HG03378 (cell line): ENCODE measurements at regions not wholly inside any gene's neighbourhood (a gene's known extent, or its start where the extent isn't known, plus 50 kb on each side); places are given as distances from the start of the nearest gene placed in this dataset.

Source experiments
- ATAC-seq: cut with Tn5 transposase; IDR thresholded peaks from one replicate; pipeline ENCODE4 v1.9.1; 2021; ENCODE audit warnings: mild to moderate bottlenecking, moderate library complexity; ENCODE audit not compliant: unreplicated experiment

DNA sequence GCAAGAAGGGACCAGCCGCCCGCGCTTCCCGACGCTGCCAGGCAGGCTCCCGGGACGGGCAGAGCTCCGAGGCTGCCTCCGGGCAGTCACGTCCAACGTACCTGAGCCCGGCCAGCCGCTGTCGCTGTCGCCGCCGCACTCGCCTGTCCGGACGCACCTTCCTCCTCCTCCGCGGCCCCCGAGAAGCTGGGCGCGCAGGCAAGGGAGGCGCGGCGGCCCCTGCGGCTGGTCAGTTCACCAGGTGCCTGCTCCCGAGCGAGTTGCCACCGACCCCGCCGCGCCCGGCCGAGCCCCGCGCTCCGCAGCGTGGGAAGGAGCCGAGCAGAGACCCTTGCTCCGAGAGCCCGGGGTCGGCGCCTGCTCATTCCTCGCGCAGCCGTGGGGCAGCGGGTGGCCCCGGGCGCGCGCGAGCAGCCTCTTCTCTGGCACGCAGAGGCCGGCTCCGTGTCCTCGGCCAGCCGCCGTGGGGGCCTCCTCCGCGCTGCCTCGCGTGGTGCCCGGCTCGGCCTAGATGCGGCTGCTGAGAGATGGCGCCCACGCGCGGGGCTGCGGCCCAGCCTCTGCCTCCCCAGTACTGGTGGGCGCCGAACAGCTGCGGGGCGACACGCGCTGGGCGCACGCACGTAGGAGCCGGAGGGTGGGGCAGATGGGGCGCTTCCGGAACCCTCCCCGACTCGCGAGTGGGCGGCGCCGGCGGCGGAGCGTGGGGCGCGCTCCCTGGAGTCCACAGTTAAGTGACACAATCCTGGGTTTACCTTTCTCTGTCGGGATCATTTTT, 419.4 kb downstream of the UQCRFS1 start:
- no peak for ATAC-seq

DNA sequence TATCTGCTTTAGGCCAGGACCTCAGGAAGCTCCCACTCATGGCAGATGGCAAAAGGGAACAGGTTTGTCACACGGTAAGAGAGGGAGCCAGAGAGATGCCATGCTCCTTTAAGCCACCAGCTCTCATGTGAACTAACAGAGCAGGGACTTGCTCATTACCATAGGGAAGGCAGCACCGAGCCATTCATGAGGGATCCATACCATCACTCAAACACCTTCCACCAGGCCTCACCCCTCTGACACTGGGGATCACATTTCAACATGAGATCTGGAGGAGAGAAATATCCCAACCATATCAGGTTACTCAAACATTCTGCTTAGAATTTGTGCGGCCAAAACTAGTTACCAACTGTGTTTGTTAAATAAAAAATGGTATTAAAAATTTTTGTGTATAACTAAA, 427.0 kb downstream of the UQCRFS1 start:
- ATAC-seq = no peak

DNA sequence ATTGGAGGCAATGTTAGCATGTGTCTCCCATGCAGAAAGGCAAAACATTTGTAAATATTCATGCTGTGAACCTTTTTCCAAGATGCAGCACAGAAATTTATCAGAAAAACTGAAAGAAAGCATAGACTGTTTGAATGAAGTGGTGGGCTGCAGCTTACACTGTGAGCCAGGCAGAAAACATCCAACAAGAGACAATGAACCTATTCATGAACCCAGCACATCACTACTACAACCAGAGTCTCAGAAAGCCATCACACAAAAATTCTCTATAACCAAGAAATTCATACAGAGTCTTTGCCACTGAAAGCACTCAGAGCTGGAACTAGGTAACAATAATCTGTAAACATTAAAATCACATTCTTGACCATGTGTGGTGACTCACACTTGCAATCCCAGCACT, 448.9 kb downstream of the UQCRFS1 start:
- no peak for ATAC-seq

DNA sequence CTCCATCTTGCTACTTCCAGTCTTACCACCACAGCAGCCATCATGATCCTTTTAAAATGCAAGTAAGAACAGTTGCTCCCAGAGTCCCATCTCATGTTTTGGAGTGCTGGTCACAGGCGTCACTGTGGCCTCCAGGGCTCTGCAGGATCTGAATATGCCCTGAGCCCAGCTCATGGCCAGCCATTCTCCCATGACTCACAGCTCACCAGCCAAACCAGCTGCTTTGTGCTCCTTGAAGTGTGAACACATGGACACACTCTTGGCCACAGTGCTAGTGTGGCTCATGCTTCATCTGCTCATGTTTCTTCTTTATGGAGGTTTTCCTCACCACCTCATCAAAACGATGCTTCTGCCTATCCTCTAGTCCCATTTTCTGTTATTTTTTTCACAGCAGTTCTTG, 466.5 kb downstream of the UQCRFS1 start:
- ATAC-seq = no peak

DNA sequence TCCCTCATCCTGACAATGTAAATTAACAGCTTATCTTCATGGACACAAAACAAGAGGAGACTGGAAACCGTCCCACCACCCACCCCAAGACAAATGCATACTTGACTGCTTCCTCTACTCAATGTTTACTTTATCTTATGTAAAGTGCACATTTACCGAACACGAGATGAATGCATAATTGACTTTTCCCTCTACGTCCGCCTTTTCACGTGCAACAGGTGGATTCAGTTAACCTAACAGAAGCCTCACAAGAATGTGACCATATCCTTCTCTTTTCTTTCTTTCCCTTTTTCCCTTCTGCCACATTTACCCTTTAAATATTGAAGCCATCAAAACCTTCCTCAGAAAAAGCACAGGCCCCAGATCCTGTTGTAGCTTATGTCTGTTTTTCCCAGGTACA, 468.0 kb downstream of the UQCRFS1 start:
- no peak for ATAC-seq

DNA sequence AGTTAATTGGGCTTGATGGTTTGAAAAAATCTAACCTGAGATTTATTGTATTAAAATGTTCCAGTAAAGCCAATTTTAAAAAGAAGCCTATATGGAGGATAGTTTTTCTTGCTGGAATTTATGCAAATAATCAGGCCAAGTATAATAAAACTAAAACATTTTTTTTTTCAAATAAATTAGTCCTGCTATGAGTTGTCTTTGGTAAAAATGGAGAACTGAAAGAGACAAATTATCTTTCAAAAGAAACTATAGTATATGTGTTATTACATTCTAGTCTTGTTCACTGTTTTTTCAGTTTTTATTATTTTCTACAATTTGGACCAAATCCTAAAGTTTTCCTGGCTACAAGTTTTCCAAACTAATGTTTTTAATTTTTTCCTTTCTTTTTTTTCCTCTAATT, 468.9 kb downstream of the UQCRFS1 start:
- no peak for ATAC-seq

DNA sequence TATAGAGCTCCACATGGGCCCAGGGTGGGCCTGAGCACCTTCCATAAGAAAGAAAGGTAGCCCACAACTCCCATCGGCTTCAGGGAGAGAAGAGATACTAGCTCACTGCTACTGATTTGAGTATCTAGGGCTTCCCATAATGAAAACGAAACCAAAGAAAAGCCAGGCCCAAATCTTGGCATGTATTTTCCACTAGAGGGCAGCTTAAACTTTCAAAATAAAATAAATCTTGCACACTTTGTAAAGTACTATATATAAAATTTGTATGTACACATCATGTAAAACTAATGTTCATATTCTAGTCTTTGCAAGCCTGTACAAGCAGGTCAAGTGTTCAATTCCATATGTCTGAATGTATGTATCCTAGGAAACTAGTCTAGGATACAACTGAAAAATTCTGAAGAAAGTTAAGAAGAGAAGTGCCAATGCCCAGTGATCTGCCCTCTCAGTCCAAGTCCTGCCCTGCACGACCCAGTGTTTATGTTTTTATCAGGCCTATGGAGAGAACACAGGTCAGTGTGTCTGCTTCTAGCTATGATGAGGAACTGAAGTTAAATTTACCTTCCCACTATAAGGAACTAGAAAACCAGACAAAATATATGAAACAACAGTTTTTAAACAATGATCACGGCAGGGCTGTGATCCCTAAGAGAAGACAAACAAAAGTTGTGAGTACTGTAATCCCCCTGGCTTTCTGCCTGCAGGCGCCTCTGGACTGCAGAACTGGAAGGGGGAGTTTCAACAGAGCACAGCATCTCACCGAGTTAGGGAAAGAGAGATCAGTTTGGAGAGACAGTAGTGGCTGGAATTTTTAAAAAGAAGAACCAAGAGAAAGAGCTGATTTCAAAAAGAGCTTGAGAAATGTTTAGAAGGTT, 475.7 kb downstream of the UQCRFS1 start:
- no peak for ATAC-seq

DNA sequence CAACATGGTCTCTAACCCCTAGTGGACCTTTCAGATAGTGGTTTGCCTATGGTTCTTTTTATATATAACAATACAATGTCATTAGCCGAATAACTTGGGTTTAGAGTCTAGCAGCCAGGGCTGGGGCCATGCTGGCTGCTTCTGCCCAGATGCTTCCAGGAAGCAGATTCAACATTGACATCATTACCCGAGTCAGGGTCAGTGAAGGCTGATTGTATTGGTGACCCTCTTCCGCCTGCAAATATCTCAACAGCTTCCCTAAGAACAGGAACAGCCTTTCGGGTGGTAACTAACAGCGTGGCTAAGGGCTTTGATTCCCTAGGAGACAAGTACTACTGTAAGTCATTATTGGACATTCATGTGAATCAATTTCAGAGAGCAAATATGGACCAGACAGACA, 476.4 kb downstream of the UQCRFS1 start:
- ATAC-seq = no peak

DNA sequence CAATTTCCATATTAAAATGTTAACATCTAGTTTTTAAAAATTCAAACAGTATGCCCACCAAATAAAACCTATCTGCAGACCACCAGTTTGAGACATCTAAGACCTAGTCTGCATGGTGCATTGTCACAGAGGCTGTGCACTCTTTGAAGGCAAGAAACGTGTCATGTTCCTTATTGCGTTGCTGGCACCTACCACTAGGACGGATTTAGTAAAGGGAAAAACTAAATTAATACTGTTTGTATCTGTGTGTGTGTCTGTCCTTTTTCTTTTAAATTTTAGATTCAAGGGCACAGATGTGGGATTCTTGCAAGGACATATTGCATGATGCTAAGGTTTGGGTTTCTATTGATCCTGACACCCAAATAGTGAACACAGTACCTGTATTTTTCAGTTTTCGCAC, 481.4 kb downstream of the UQCRFS1 start:
- ATAC-seq = no peak

DNA sequence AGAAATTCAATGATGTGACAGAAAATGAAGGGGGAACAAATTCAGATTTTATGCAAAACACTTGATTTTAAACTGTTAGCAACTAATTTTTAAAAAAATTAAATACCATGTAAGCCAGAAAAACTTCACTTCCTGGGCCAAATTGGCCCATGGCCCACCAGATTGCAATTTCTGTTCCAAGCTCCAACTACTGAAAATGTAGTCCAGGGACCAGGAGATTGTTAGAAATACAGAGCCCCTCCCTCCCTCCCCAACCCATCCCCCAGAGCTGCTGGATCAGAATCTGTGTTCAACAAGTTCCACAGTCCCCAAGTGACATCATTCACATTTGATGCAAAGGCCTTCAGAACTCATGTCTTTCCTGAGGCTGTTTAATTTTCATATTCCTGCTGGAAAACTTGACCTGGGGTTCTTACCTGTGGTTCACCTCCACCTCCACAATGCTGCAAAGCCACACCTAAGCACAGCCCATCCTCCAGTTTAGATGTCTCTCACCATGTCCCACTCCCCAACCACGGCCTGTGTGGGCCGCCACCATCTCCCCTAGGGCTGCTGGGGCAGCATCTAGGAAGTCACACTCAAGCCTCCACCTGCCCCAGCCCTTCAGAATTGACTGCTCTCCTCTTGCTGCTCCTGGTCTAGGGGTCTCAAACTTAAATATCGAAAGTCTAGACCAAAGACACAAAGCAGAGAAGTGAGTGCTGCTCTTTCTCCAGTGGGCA, 482.0 kb downstream of the UQCRFS1 start:
- no peak for ATAC-seq

DNA sequence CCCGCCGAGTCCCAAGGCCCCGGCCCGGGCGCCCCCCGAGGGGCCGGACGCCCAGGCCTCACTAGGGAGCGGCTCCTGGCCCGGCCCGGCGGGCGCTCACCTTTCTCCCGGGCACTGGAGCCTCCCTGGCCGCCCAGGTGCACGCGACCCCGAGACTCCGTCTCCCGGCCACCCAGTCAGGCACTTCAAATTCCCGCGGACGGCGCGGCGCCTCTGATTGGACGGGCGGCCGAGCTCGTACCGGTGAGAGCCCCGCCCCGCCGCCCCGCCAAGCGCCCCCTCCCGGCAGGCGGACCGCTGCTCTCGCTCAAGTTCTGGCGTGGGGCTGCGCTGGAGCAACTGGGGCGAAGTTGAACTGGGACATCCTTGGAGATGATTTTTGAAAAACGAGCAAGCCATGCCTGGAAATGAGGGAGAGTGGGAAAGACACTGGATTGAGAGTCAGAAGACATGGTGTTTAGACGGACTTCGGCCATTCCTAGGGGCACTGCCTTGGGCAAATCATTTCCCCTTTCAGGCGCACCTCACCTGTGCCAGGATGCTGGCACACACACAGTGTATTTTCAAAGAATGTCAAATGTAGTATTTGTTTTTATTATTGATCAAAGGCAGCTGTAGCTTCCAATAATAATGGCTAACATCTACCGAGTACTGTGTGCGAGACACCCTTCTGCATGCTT, 485.3 kb downstream of the UQCRFS1 start:
- no peak for ATAC-seq

DNA sequence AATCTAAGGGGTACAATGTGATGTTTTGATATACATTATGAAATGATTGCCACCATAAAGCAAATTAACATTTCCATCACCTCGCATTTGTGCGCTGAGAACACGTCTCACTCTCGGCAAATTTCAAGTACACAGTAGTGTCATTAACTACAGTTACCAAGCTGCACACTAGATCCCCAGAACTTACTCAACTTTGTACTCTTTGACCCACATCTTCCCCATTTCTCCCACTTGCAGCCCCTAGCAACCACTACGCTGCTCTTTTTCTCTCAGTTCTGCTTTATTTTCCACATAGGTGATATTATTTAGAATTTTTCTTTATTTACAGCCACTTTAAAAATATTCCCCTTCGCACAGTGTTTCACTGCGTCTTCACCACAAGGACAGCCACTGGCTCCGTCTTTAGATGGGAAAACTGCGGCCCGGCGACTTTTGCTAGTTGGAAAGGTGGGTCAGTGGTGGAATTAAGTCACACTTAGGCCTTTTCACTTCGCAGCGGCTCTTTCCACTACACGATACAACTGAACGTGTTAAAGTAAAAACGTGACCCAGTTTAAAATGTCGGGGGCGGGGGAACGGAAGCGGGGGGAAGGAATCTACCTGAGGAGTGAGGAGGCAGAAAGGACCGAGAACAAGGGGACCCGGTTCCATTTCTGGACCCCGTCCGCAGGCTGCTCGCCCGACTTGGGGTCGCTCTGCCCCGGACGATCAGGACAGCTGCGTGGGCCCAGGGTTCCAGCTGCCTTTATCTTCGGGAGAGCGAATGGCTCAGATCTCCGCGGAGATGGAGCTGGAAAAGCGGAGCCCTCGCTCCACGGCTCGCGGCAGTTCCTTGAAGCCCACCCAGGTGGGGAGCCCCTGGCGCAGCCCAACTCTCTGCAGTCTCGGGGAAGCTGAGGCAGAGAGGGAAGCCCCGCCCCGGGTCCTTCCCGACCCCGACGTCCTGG, 486.1 kb downstream of the UQCRFS1 start:
- no peak for ATAC-seq

DNA sequence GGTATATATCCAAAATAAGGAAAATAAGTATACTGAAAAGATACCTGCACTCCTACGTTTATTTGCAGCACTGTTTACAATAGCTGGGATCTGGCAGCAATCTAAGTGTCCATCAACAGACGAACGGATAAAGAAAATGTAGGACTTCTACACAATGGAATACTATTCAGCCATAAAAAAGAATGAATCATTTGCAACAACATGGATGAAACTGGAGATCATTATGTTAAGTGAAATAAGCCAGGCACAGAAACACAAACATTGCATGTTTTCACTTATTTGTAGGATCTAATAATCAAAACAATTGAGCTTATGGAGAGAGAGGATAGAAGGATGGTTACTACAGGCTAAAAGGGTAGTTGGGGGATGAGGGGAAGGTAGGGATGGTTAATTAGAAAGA, 494.0 kb downstream of the UQCRFS1 start:
- ATAC-seq = no peak

DNA sequence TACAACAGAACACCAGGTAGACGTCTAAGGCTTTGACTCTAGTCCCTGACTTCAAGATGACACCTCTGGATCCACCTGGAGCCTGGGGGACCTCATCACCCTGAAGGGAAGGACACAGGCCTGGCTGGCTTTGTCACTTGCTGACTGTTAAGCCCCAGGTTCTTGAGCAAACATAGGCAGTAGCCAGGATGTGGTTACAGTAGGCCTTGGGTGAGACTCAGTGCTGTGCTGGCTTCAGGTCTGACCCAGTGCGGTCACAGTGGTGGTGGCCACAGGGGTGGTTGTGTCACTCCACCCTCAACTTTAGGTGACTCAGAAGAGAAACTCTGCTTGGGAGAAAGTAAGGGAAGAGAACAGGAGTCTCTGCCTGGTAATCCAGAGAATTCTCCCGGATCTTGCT, 497.8 kb downstream of the UQCRFS1 start:
- ATAC-seq = no peak

DNA sequence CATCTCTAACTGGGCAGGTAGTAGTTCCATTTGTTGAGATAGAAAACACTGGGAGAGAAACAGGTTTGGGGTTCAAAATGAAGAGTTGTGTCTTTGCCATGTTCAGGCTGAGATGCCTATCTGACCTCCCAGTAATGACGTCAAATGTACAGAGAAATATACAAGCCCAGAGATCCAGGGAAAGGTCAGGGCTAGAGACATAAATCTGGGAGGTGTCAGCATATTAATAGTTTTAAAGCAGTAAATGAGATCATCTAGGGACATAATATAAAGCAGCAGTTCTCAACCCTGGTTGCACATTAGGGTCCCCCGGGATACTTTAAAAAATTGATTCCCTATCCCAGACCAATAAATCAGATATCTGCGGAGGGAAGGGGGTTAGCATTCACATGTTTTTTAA, 501.5 kb downstream of the UQCRFS1 start:
- no peak for ATAC-seq

DNA sequence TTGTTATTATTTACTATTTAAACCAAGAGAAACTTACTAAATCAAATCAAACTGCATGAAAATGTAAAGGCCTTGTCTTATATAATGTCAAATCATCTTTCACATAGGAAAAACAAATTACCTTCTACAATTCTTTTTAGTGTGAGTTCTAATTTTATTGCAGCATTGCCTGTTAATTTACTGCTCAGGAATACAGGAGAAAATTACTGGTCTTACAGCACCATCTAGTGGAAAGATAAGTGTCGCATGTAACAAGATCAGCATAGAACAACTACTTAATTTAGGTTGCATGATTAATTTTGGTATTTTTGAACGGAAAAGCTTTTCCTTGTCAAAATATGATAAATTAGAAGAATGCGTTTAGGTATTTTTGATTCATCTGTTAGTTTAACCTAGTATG, 502.7 kb downstream of the UQCRFS1 start:
- ATAC-seq = no peak

DNA sequence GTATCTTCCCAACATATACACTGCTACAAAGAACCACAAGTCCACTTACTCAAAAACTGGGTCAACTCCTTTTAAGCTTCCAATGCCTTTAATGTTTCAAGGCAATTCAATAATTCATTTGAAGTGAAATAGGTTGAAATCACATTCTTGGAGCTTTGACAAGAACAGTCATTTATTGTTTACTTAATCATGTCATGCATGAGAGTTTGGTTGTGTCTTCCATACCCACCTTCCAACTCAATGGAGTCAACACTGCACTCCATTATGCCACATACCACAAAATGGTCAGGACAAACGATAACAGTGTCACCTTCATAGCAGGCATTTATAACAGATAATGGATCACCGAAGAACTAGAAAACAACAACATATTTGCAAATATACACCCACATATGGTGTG, 506.3 kb downstream of the UQCRFS1 start:
- no peak for ATAC-seq

DNA sequence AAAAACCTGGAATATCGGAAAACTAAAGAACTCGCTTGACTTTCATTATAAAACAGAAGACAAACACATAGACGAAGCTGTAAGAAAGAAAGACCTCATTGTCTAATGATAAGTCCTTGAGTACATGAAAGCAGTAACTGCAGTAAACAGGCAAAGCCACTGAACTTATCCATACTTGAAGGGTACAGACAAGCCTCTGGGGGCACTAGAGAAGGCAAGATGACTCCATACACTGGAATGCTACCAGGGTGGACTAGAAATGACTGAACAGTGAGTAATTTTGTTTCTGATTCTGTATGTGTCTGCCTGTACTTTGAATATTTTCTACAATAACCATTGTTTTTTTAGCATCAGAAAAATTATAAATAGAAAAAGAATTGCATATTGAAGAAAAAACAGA, 507.9 kb downstream of the UQCRFS1 start:
- ATAC-seq = no peak

DNA sequence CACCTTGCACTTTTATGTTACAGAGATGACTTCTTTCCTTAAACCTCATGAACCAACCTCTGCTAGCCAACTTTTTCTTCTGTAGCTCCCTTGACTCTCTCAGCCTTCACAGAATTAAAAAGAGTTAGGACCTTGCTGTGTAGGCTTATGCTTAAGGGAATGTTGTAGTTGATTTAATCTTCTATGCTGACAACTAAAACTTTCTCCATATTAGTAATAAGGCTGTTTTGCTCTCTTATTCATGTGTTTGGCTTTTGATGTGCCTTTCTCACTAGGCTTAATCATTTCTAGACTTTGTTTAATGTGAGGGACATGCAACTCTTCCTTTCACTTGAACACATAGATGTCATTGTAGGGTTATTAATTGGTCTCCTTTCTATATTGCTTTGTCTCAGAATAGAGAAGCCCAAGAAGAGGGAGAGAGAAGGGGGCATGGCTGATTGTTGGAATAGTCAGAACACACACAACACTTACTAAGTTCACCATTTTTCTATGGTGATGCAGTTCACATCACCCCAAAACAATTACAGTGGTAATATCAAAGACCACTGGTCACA, 509.5 kb downstream of the UQCRFS1 start:
- no peak for ATAC-seq

DNA sequence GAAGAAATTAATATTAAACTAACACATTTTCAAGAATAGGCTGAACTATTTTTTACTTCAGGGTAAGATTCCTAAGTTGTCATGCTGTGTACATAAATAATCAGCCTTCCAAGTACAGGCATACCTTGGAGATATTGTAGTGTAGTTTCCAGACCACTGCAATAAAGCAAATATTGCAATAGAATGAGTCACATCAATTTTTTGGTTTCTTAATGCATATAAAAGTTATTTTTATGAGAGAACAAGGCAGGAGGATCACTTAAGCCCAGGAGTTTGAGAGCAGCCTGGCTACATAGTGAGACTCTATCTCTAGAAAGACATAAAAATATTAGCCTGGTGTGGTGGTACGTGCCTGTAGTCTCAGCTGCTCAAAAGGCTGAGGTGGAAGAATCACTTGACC, 511.5 kb downstream of the UQCRFS1 start:
- ATAC-seq = no peak
